HG03439 (cell line): ENCODE measurements at regions not wholly inside any gene's neighbourhood (a gene's known extent, or its start where the extent isn't known, plus 50 kb on each side); places are given as distances from the start of the nearest gene placed in this dataset.

ENCODE experiments used
- ATAC-seq: cut with Tn5 transposase; IDR thresholded peaks from one replicate; pipeline ENCODE4 v1.9.1; 2021; ENCODE audit warnings: mild to moderate bottlenecking, moderate library complexity; ENCODE audit not compliant: unreplicated experiment

DNA sequence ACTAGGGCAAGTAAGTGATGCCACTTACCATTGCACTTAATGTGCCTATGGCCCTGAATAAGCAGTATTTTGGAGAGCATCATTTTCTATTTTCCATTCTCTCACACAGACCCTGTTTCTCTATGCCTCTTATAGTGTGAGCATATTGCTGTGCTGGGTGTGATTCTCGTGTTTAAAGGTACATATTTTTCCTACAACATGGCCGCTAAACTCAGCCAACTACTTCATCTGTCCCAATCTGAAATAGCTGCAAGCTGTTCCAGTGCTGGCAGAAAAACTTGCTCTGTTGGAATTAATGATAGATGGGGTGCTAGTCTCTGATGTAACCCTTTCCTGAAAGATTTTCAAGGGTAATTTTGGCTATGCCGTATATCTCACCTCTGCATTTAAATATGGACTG lies 97.5 kb downstream of the ZNF326 start:
- ATAC-seq, result no peak
